Smooth muscle cell (in vitro differentiated cells): ENCODE measurements at regions not wholly inside any gene's neighbourhood (a gene's known extent, or its start where the extent isn't known, plus 50 kb on each side); places are given as distances from the start of the nearest gene placed in this dataset.

Experiments used
- DNase-seq: peaks from one replicate; lab custom pipeline; 2025; ENCODE audit not compliant: unreplicated experiment; lab: John Stamatoyannopoulos, UW
- H2AFZ ChIP-seq: fragments of 200-600 bp; sonication (generic); 2 replicates; pipeline ENCODE4 v1.6.0; 2016; ENCODE audit warnings: antibody characterized with exemption, low read depth, mild to moderate bottlenecking
- H3F3A ChIP-seq: fragments of 200-600 bp; sonication (generic); 2 replicates; pipeline ENCODE4 v1.6.0; 2017; ENCODE audit warnings: antibody characterized with exemption, low read depth
- H3K27ac ChIP-seq: fragments of 200-600 bp; sonication (generic); 2 replicates; pipeline ENCODE4 v1.5.1; 2016; ENCODE audit warnings: low read depth, mild to moderate bottlenecking
- H3K27me3 ChIP-seq: fragments of 200-600 bp; sonication (generic); 2 replicates; pipeline ENCODE4 v1.6.1; 2016; ENCODE audit warnings: low read depth, mild to moderate bottlenecking
- H3K36me3 ChIP-seq: fragments of 200-600 bp; sonication (generic); 2 replicates; pipeline ENCODE4 v1.5.1; 2016; ENCODE audit warnings: low read depth
- H3K4me1 ChIP-seq: fragments of 200-600 bp; sonication (generic); 2 replicates; pipeline ENCODE4 v1.5.1; 2016; ENCODE audit warnings: low read depth
- H3K4me2 ChIP-seq: fragments of 200-600 bp; sonication (generic); 2 replicates; pipeline ENCODE4 v1.6.0; 2016; ENCODE audit warnings: mild to moderate bottlenecking
- H3K4me3 ChIP-seq: fragments of 200-600 bp; sonication (generic); 2 replicates; pipeline ENCODE4 v1.5.1; 2016; ENCODE audit warnings: mild to moderate bottlenecking
- H3K79me2 ChIP-seq: fragments of 200-600 bp; sonication (generic); 2 replicates; pipeline ENCODE4 v1.6.0; 2016; ENCODE audit warnings: low read depth, mild to moderate bottlenecking
- H3K9ac ChIP-seq: fragments of 200-600 bp; sonication (generic); 2 replicates; pipeline ENCODE4 v1.6.0; 2016; ENCODE audit warnings: low read depth
- H3K9me3 ChIP-seq: fragments of 200-600 bp; sonication (generic); replicated peaks from 2 replicates; pipeline ENCODE4 v1.5.1; 2016; ENCODE audit warnings: low read depth
- H4K20me1 ChIP-seq: fragments of 200-600 bp; sonication (generic); 2 replicates; pipeline ENCODE4 v1.6.0; 2016; ENCODE audit warnings: low read depth
- WGBS: methylation state at CpG from one replicate; pipeline ENCODE4 v1.1.7; 2016; ENCODE audit warnings: low lambda C conversion rate; 5-methylcytosine and 5-hydroxymethylcytosine counted together
- TF ChIP-seq, protein P1 (sequence below): fragments of 200-600 bp; sonication (generic); IDR thresholded peaks from 2 replicates; pipeline ENCODE4 v1.5.1; 2017; ENCODE audit warnings: borderline replicate concordance, mild to moderate bottlenecking, antibody characterized with exemption; ENCODE audit not compliant: insufficient read depth, poor library complexity, severe bottlenecking

DNA sequence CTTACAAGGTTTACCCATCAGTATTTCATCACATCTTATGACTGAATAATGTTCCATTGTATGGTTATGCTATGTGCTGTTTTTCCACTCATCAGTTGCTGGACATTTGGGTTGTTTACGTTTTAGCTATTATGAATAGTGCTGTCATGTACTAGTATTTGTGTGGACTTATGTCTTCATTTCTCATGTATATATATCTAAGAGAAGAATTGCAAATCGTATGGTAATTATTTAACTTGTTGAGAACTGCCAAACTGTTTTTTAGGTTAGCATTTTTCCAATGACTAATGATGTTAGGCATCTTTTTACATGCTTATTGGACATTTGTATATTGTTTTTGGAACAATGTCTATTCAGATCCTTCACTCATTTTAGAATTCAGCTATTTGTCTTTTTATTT lies 368.3 kb downstream of the LMO7 start:
- Histone ChIP-seq H4K20me1 (no peaks in the 10 kb centered on the region), H3K4me3 (no peak overlapping the region), H3K4me1 (no peaks in the 10 kb centered on the region), H3K9me3 (no peaks in the 10 kb centered on the region), H3K27me3 (no peaks in the 10 kb centered on the region), H3K36me3 (no peaks in the 10 kb centered on the region), H3K4me2 (no peak overlapping the region), H3K9ac (no peak overlapping the region), H3K27ac (no peak overlapping the region), H2AFZ (no peak overlapping the region), H3F3A (no peaks in the 10 kb centered on the region), H3K79me2 (no peaks in the 10 kb centered on the region)
- TF ChIP-seq, protein P1, sequence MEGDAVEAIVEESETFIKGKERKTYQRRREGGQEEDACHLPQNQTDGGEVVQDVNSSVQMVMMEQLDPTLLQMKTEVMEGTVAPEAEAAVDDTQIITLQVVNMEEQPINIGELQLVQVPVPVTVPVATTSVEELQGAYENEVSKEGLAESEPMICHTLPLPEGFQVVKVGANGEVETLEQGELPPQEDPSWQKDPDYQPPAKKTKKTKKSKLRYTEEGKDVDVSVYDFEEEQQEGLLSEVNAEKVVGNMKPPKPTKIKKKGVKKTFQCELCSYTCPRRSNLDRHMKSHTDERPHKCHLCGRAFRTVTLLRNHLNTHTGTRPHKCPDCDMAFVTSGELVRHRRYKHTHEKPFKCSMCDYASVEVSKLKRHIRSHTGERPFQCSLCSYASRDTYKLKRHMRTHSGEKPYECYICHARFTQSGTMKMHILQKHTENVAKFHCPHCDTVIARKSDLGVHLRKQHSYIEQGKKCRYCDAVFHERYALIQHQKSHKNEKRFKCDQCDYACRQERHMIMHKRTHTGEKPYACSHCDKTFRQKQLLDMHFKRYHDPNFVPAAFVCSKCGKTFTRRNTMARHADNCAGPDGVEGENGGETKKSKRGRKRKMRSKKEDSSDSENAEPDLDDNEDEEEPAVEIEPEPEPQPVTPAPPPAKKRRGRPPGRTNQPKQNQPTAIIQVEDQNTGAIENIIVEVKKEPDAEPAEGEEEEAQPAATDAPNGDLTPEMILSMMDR: no peak
- 85% methylated on average over 2 of the region's 2 CpGs for WGBS
- no peak for DNase-seq

- no peak overlapping the region for H3K4me2 ChIP-seq
- H3F3A ChIP-seq: no peaks in the 10 kb centered on the region
- H3K27me3 ChIP-seq: no peaks in the 10 kb centered on the region
- H4K20me1 ChIP-seq: no peaks in the 10 kb centered on the region
- no peaks in the 10 kb centered on the region for H3K4me1 ChIP-seq
- H3K9me3 ChIP-seq: no peaks in the 10 kb centered on the region
- WGBS: 39% methylated on average over 1 of the region's 1 CpG
- no peaks in the 10 kb centered on the region for H3K79me2 ChIP-seq
- no peak overlapping the region for H2AFZ ChIP-seq
- H3K4me3 ChIP-seq: no peak overlapping the region
- H3K36me3 ChIP-seq: no peaks in the 10 kb centered on the region
- DNase-seq: no peak
- TF ChIP-seq, protein P1: no peak
- H3K27ac ChIP-seq: no peak overlapping the region
- no peak overlapping the region for H3K9ac ChIP-seq
Observed at GRCh38 chr13:76000131-76000530, 364.0 kb downstream of the LMO7 start.

GRCh38 chr13:75996582-75996981 lies 360.5 kb downstream of the LMO7 start:
- Histone ChIP-seq H3K4me3 (no peak overlapping the region), H3F3A (no peaks in the 10 kb centered on the region), H3K4me1 (no peaks in the 10 kb centered on the region), H2AFZ (no peak overlapping the region), H4K20me1 (no peaks in the 10 kb centered on the region), H3K4me2 (no peak overlapping the region), H3K9me3 (no peaks in the 10 kb centered on the region), H3K27ac (no peak overlapping the region), H3K36me3 (no peaks in the 10 kb centered on the region), H3K27me3 (no peaks in the 10 kb centered on the region), H3K79me2 (no peaks in the 10 kb centered on the region), H3K9ac (no peak overlapping the region)
- DNase-seq: no peak
- WGBS: 98% methylated on average over 2 of the region's 2 CpGs
- TF ChIP-seq, protein P1: no peak

DNA sequence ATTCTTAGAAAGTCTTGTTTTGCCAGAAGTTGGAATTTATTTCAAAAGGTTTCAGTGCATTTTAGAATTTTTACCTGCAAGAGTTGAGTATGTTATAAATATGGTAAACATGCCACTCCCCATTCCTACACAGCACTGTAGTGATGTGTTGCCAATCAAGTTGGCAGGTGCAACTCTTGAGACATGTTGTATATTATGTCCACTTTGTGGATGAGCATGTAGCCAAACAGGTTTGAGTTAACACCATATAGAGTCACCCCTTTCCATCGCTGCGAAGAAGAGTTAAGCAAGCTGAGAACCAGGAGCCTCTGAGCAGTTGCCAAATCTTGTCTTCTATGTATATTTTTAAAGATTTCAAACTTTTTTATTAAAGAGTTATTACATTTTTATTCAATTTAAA lies 359.8 kb downstream of the LMO7 start:
- Histone ChIP-seq H3K27ac (no peak overlapping the region), H3K9me3 (no peaks in the 10 kb centered on the region), H3F3A (no peaks in the 10 kb centered on the region), H3K4me2 (no peak overlapping the region), H3K27me3 (no peaks in the 10 kb centered on the region), H3K36me3 (no peaks in the 10 kb centered on the region), H4K20me1 (no peaks in the 10 kb centered on the region), H3K4me3 (no peak overlapping the region), H2AFZ (no peak overlapping the region), H3K79me2 (no peaks in the 10 kb centered on the region), H3K4me1 (no peaks in the 10 kb centered on the region), H3K9ac (no peak overlapping the region)
- TF ChIP-seq, protein P1: no peak
- no peak for DNase-seq
- 81% methylated on average over 2 of the region's 2 CpGs for WGBS
